GM18909 (cell line): ENCODE measurements at regions not wholly inside any gene's neighbourhood (a gene's known extent, or its start where the extent isn't known, plus 50 kb on each side); places are given as distances from the start of the nearest gene placed in this dataset.
A peak's percentile ranks its signal among the peaks of the same experiment; 100 is the strongest.
"Not testable (repeated sequence)": the region's sequence is repeated elsewhere in the genome, so short reads cannot be mapped to it uniquely, and the experiment has no call there.

ENCODE experiments used
- ATAC-seq: cut with Tn5 transposase; IDR thresholded peaks from one replicate; pipeline ENCODE4 v1.9.1; 2021; ENCODE audit warnings: mild to moderate bottlenecking; ENCODE audit not compliant: unreplicated experiment, poor library complexity

GRCh38 chr10:52979295-52979990, 206.9 kb upstream of the MBL2 start:
- no peak for ATAC-seq

GRCh38 chr10:52977581-52977980, 205.0 kb upstream of the MBL2 start:
- no peak for ATAC-seq

- no peak for ATAC-seq
Observed at GRCh38 chr10:52967806-52968795, 195.5 kb upstream of the MBL2 start.

GRCh38 chr10:52966904-52967303, 194.3 kb upstream of the MBL2 start:
- no peak for ATAC-seq

- ATAC-seq, result peak; percentile 97
Observed at GRCh38 chr10:52965938-52966401, 193.4 kb upstream of the MBL2 start.

GRCh38 chr10:52965509-52965908, 192.9 kb upstream of the MBL2 start:
- no peak for ATAC-seq

- no peak for ATAC-seq
Observed at GRCh38 chr10:52961323-52961722, 188.7 kb upstream of the MBL2 start.

GRCh38 chr10:52959810-52960209, 187.2 kb upstream of the MBL2 start:
- ATAC-seq, result no peak

GRCh38 chr10:52956861-52957260, 184.3 kb upstream of the MBL2 start:
- no peak for ATAC-seq

- no peak for ATAC-seq
Observed at GRCh38 chr10:52956461-52956860, 183.9 kb upstream of the MBL2 start.

- no peak for ATAC-seq
Observed at GRCh38 chr10:52955337-52955736, 182.8 kb upstream of the MBL2 start.

GRCh38 chr10:52954407-52954806, 181.8 kb upstream of the MBL2 start:
- ATAC-seq, result no peak

- no peak for ATAC-seq
Observed at GRCh38 chr10:52952391-52953055, 179.9 kb upstream of the MBL2 start.

GRCh38 chr10:52951824-52952223, 179.2 kb upstream of the MBL2 start:
- peak; percentile 91 for ATAC-seq

- no peak for ATAC-seq
Observed at GRCh38 chr10:52950578-52950977, 178.0 kb upstream of the MBL2 start.

GRCh38 chr10:52949899-52950298, 177.3 kb upstream of the MBL2 start:
- no peak for ATAC-seq

GRCh38 chr10:52946486-52946885, 173.9 kb upstream of the MBL2 start:
- ATAC-seq, result no peak

GRCh38 chr10:52945521-52945920, 172.9 kb upstream of the MBL2 start:
- not testable (repeated sequence) for ATAC-seq

GRCh38 chr10:52940921-52941320, 168.3 kb upstream of the MBL2 start:
- no peak for ATAC-seq

GRCh38 chr10:52939894-52940293, 167.3 kb upstream of the MBL2 start:
- ATAC-seq, result no peak

- ATAC-seq, result no peak
Observed at GRCh38 chr10:52933748-52934147, 161.2 kb upstream of the MBL2 start.
